ENCODE measurements at regions not wholly inside any gene's neighbourhood (a gene's known extent, or its start where the extent isn't known, plus 50 kb on each side); places are given as distances from the start of the nearest gene placed in this dataset.

DNA sequence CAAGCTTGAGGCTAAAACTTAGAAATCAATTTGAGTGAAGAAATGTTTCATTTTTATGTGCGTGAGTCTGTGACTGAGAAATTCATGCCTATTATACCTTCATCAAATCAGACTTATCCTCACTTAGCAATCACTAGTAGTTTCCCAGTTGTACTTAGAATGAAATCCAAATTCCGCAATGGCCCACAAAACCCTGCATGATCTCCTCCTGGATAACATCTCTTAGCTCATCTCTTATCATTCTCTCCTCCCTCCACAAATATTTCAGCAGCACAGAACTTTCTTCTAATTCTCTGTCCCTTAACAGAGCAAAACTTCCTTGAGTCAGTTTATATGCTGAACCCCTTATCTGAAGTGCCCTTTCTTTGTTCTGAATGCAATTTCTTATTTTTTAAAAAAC lies 198.8 kb upstream of the TGFBR2 start (continued):
- no peak for TF ChIP-seq REST (IDR thresholded peaks at IDR 0.05; ENCODE audit: unreplicated experiment)
- no peak for TF ChIP-seq JUNB (IDR thresholded peaks at IDR 0.05; ENCODE audit: unreplicated experiment)
- no peak for TF ChIP-seq ZNF331 (CRISPR knock-in tag; IDR thresholded peaks at IDR 0.05; ENCODE audit: low read depth)
- TF ChIP-seq CREB1 (CRISPR knock-in tag; IDR thresholded peaks at IDR 0.05; ENCODE audit: low read depth): no peak
- no peak for TF ChIP-seq EZH2 (IDR thresholded peaks at IDR 0.05; ENCODE audit: low read depth, unreplicated experiment)

DNA sequence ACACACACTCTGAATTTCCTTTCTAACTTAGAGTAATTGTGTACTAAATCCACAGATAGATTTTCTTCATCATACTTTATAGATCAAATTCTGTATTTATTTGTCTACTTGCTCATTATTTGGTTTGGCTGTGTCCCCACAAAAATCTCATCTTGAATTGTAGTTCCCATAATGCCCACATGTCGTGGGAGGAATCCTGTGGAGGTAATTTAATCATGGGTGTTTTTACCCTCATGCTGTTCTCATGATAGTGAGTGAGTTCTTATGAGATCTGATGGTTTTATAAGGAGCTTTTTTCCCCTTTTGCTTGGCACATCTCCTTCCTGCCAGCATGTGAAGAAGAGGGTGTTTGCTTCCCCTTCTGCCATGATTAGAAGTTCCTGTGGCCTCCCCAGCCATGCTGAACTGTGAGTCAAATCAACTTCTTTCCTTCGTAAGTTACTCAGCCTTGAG lies 198.3 kb upstream of the TGFBR2 start:
- no peaks in the 10 kb centered on the region for H3F3A ChIP-seq (replicated peaks; ENCODE audit: low read depth)
- Mint-ChIP-seq H3K36me3 (ENCODE audit: low read depth) (no peaks in the 10 kb centered on the region; the same call in 2 of the 3 replicates), H3K4me3 (no peak overlapping the region), H3K4me1 (peaks cover 4% of the 10 kb centered on the region; the same call in 2 of the 3 replicates), H3K27me3 (ENCODE audit: insufficient read depth, low read depth, poor library complexity) (no peaks in the 10 kb centered on the region), H3K27ac (no peak overlapping the region), H3K9me3 (peaks cover 3% of the 10 kb centered on the region; the same call in 1 of the 3 replicates)
- TF ChIP-seq CTCF (conservative IDR thresholded peaks at IDR 0.05; ENCODE audit: low read depth in 2 of 2): peak in 1 of 2 experiments; percentile 17; a peak in 1 of 4 replicates
- no peak for TF ChIP-seq ZNF462 (CRISPR knock-in tag; IDR thresholded peaks at IDR 0.05)
- DNase-seq (ENCODE audit: low spot score): no peak
- H3K79me2 ChIP-seq (replicated peaks; ENCODE audit: insufficient read depth): no peaks in the 10 kb centered on the region
- no peaks in the 10 kb centered on the region for H3K9me2 ChIP-seq (ENCODE audit: insufficient read depth)
- peaks cover 9% of the 10 kb centered on the region; the same call in 1 of the 2 replicates for H3K4me1 ChIP-seq (ENCODE audit: insufficient read depth)
- H3K36me3 ChIP-seq (ENCODE audit: insufficient read depth): no peaks in the 10 kb centered on the region
- H3K4me3 ChIP-seq: no peak overlapping the region
- no peaks in the 10 kb centered on the region for H3K27me3 ChIP-seq (ENCODE audit: insufficient read depth)
- H3K27ac ChIP-seq (ENCODE audit: low read depth): no peak overlapping the region
- H4K20me1 ChIP-seq (replicated peaks; ENCODE audit: insufficient read depth): no peaks in the 10 kb centered on the region
- H3K4me2 ChIP-seq: no peak overlapping the region
- ATAC-seq: no peak
- H2AFZ ChIP-seq: no peak overlapping the region

Data from GM23338 (cell line).